NCI-H2081 (cell line): ENCODE measurements at regions not wholly inside any gene's neighbourhood (a gene's known extent, or its start where the extent isn't known, plus 50 kb on each side); places are given as distances from the start of the nearest gene placed in this dataset.

Experiments used
- DNase-seq, 2 experiments: peaks; one replicate each; lab custom pipeline; 2025; lab: John Stamatoyannopoulos, UW

- DNase-seq, result no peak
Observed at GRCh38 chr21:39054066-39054465, 129.2 kb downstream of the PSMG1 start.

- no peak for DNase-seq
Observed at GRCh38 chr21:39053126-39053525, 130.1 kb downstream of the PSMG1 start.

- DNase-seq, result no peak
Observed at GRCh38 chr21:39052718-39053117, 130.5 kb downstream of the PSMG1 start.

GRCh38 chr21:39051588-39051949, 131.7 kb downstream of the PSMG1 start:
- no peak for DNase-seq

GRCh38 chr21:39050841-39051587, 132.2 kb downstream of the PSMG1 start:
- no peak for DNase-seq

GRCh38 chr21:39048574-39048973, 134.7 kb downstream of the PSMG1 start:
- no peak for DNase-seq

GRCh38 chr21:39048064-39048463, 135.2 kb downstream of the PSMG1 start:
- peak; percentile 33 for DNase-seq

- no peak for DNase-seq
Observed at GRCh38 chr21:39047046-39047445, 136.2 kb downstream of the PSMG1 start.

GRCh38 chr21:39046236-39046916, 136.9 kb downstream of the PSMG1 start:
- no peak for DNase-seq

GRCh38 chr21:39041816-39042215, 141.4 kb downstream of the PSMG1 start:
- DNase-seq, result no peak

- no peak for DNase-seq
Observed at GRCh38 chr21:39040494-39041110, 142.6 kb downstream of the PSMG1 start.

- no peak for DNase-seq
Observed at GRCh38 chr21:39037807-39038405, 145.3 kb downstream of the PSMG1 start.

- DNase-seq, result no peak
Observed at GRCh38 chr21:39036581-39036980, 146.7 kb downstream of the PSMG1 start.

- no peak for DNase-seq
Observed at GRCh38 chr21:39034590-39035536, 148.4 kb downstream of the PSMG1 start.

- DNase-seq, result no peak
Observed at GRCh38 chr21:39033878-39034589, 149.2 kb downstream of the PSMG1 start.

GRCh38 chr21:39029900-39030884, 153.1 kb downstream of the PSMG1 start:
- DNase-seq, result no peak

GRCh38 chr21:39029086-39029755, 154.0 kb downstream of the PSMG1 start:
- no peak for DNase-seq

GRCh38 chr21:39025198-39025597, 158.1 kb downstream of the PSMG1 start:
- no peak for DNase-seq

GRCh38 chr21:39024538-39024937, 158.7 kb downstream of the PSMG1 start:
- DNase-seq, result no peak
